ENCODE measurements at regions not wholly inside any gene's neighbourhood (a gene's known extent, or its start where the extent isn't known, plus 50 kb on each side); places are given as distances from the start of the nearest gene placed in this dataset.

- DNase-seq: no peak
Observed at GRCh38 chr3:76724706-76725105, 315.2 kb upstream of the ROBO2 start.

- DNase-seq: no peak
Observed at GRCh38 chr3:76726034-76726433, 313.9 kb upstream of the ROBO2 start.

GRCh38 chr3:76728426-76728825 is 311.5 kb upstream of the ROBO2 start:
- no peak for DNase-seq

GRCh38 chr3:76731471-76731870 is 308.4 kb upstream of the ROBO2 start:
- DNase-seq: no peak

- DNase-seq: no peak
Observed at GRCh38 chr3:76733073-76733759, 306.7 kb upstream of the ROBO2 start.

- DNase-seq: no peak
Observed at GRCh38 chr3:76735152-76735551, 304.7 kb upstream of the ROBO2 start.

- DNase-seq: no peak
Observed at GRCh38 chr3:76753599-76753998, 286.3 kb upstream of the ROBO2 start.

GRCh38 chr3:76754247-76754646 is 285.7 kb upstream of the ROBO2 start:
- DNase-seq: no peak

GRCh38 chr3:76756577-76756976 is 283.3 kb upstream of the ROBO2 start:
- DNase-seq: no peak

- no peak for DNase-seq
Observed at GRCh38 chr3:76760336-76760735, 279.6 kb upstream of the ROBO2 start.

GRCh38 chr3:76765511-76765910 is 274.4 kb upstream of the ROBO2 start:
- DNase-seq: no peak

GRCh38 chr3:76768912-76769311 is 271.0 kb upstream of the ROBO2 start:
- DNase-seq: no peak

- DNase-seq: no peak
Observed at GRCh38 chr3:76776927-76777326, 263.0 kb upstream of the ROBO2 start.

GRCh38 chr3:76788206-76788605 is 251.7 kb upstream of the ROBO2 start:
- no peak for DNase-seq

- no peak for DNase-seq
Observed at GRCh38 chr3:76789237-76789636, 250.7 kb upstream of the ROBO2 start.

- DNase-seq: no peak
Observed at GRCh38 chr3:76811418-76811817, 228.5 kb upstream of the ROBO2 start.

- no peak for DNase-seq
Observed at GRCh38 chr3:76812649-76813242, 227.2 kb upstream of the ROBO2 start.

GRCh38 chr3:76815561-76815960 is 224.3 kb upstream of the ROBO2 start:
- DNase-seq: no peak

- DNase-seq: no peak
Observed at GRCh38 chr3:76820481-76820880, 219.4 kb upstream of the ROBO2 start.

- no peak for DNase-seq
Observed at GRCh38 chr3:76824658-76825240, 215.2 kb upstream of the ROBO2 start.

GRCh38 chr3:76826861-76827260 is 213.0 kb upstream of the ROBO2 start:
- no peak for DNase-seq

- no peak for DNase-seq
Observed at GRCh38 chr3:76827701-76828226, 212.1 kb upstream of the ROBO2 start.

GRCh38 chr3:76834657-76835056 is 205.2 kb upstream of the ROBO2 start:
- no peak for DNase-seq

GRCh38 chr3:76841747-76842146 is 198.2 kb upstream of the ROBO2 start:
- no peak for DNase-seq

All from inflammatory macrophage treated with lipopolysaccharide for 4 hours (primary cell).